ENCODE measurements at regions not wholly inside any gene's neighbourhood (a gene's known extent, or its start where the extent isn't known, plus 50 kb on each side); places are given as distances from the start of the nearest gene placed in this dataset.

DNA sequence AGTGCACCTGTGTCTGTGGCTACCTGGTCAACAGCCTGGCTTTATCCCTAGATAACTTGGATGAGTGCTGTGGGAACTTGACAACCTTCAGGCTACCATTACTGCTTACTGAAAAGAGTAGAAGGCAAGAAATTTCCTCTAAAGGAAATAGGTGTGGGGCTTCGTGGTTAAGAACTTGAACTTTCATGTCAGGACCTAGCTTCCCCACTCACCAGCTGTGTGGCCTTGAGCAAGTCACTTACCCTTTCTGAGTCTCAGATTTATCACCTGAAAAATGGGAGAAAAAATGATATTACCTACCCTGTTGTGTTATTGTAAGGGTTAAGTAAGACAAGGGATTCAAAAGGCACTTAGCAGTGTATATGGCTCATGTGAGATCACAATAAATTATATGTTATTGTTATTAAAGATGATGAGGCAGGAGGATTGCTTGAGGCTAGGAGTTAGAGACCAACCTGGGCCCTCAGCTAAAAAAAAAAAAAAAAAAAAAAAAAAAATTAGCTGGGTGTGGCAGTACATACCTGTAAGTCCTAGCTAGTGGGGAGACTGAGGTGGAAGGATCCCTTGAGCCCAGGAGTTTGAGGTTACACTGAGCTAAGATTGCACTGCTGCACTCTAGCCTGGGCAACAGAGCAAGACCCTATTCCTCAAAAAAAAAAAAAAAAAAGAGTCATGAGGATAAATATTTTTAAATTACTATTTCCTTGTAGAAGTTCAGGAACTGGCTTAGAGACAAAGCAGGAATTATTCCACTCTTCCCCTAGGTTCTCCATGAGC lies 97.0 kb upstream of the SPRY4 start:
- Histone ChIP-seq H3K36me3 (ENCODE audit: control insufficient read depth, insufficient read depth, low read length) (no peaks in the 10 kb centered on the region), H3K4me3 (ENCODE audit: low read depth, low read length) (no peak overlapping the region), H3K27me3 (ENCODE audit: control insufficient read depth, insufficient read depth, low read length) (no peaks in the 10 kb centered on the region)
- TF ChIP-seq, protein P1, sequence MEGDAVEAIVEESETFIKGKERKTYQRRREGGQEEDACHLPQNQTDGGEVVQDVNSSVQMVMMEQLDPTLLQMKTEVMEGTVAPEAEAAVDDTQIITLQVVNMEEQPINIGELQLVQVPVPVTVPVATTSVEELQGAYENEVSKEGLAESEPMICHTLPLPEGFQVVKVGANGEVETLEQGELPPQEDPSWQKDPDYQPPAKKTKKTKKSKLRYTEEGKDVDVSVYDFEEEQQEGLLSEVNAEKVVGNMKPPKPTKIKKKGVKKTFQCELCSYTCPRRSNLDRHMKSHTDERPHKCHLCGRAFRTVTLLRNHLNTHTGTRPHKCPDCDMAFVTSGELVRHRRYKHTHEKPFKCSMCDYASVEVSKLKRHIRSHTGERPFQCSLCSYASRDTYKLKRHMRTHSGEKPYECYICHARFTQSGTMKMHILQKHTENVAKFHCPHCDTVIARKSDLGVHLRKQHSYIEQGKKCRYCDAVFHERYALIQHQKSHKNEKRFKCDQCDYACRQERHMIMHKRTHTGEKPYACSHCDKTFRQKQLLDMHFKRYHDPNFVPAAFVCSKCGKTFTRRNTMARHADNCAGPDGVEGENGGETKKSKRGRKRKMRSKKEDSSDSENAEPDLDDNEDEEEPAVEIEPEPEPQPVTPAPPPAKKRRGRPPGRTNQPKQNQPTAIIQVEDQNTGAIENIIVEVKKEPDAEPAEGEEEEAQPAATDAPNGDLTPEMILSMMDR (IDR thresholded peaks at IDR 0.05; ENCODE audit: insufficient read depth, low read length, poor library complexity, severe bottlenecking): no peak
- no peak for DNase-seq (ENCODE audit: low read depth)

DNA sequence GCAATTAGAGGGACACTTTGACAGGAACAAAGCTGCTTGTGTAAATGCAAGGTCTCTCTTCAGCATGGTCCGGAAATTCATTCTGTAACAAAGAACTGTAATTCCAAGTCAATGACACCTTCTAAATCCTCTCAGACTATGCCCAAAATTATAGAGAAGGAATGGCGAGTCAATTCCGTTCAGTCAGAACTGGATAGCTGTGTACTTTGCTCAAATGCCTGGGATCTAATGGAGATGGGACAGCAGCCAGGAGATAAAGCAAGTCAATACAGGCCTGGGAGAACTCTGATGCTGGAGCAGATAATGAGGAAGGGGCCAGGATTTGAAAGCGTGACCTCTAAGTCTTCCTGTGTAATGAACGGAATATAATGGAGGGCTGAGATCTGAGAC lies 96.4 kb upstream of the SPRY4 start:
- H3K27me3 ChIP-seq (ENCODE audit: control insufficient read depth, insufficient read depth, low read length): no peaks in the 10 kb centered on the region
- no peak for DNase-seq (ENCODE audit: low read depth)

DNA sequence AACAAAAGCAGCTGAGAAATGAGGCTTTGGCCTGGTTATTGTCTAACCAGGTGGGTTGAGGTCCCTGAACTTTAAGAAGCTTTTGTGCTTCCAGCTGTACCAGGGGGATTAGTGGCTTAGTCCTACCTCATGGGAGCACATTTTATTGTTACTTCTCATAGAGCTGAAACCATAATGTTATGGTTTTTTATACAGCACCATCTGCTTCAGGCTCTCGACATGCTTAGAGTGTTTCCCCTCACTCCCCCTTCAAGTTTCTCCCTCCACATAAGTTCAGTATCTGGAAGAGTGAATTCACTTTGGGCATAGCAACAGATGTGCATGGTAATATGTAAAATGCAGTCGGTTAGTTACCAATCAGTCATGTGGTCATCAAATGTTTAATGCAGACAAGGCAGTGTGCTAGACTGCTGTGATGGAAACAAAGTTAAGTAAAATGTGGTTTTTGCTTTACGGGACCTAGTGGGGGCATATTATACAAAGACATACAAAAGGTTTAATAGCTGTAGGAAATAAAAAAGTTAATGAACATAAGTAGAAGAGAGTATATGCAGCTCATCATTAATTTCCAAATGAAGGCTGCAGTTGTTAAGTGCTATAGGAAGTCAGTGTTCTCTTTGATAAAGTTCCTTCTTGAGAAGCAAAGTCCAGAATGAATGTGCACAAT lies 95.9 kb upstream of the SPRY4 start:
- H3K27me3 ChIP-seq (ENCODE audit: control insufficient read depth, insufficient read depth, low read length): no peaks in the 10 kb centered on the region
- no peak for DNase-seq (ENCODE audit: low read depth)
- no peaks in the 10 kb centered on the region for H3K36me3 ChIP-seq (ENCODE audit: control insufficient read depth, insufficient read depth, low read length)
- TF ChIP-seq, protein P1 (IDR thresholded peaks at IDR 0.05; ENCODE audit: insufficient read depth, low read length, poor library complexity, severe bottlenecking): no peak
- no peak overlapping the region for H3K4me3 ChIP-seq (ENCODE audit: low read depth, low read length)

More for the DNA sequence above, 96.4 kb upstream of the SPRY4 start:
- no peak overlapping the region for H3K4me3 ChIP-seq (ENCODE audit: low read depth, low read length)
- no peaks in the 10 kb centered on the region for H3K36me3 ChIP-seq (ENCODE audit: control insufficient read depth, insufficient read depth, low read length)
- TF ChIP-seq, protein P1 (IDR thresholded peaks at IDR 0.05; ENCODE audit: insufficient read depth, low read length, poor library complexity, severe bottlenecking): no peak

DNA sequence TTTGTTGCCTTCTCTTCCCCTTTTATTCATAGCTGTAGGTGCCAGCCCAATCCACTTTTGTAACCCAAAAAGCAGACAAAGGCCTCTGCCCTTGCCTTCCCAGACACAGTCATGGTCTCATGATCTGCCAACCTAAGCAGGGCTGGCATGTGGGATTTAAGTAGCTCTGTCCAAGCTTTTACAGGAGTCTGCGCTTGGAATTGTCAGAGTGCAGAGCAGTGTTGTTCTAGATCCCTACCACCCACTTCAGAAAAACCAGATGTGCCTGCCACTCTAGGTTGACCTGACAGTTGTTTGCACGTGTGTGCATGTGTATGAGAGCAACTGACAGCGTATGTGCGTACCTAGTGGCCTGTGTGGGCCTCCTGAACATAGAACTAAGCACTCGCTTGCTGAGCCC lies 87.8 kb upstream of the SPRY4 start:
- H3K27me3 ChIP-seq (ENCODE audit: control insufficient read depth, insufficient read depth, low read length): no peaks in the 10 kb centered on the region
- no peak for DNase-seq (ENCODE audit: low read depth)
- TF ChIP-seq, protein P1 (IDR thresholded peaks at IDR 0.05; ENCODE audit: insufficient read depth, low read length, poor library complexity, severe bottlenecking): no peak

DNA sequence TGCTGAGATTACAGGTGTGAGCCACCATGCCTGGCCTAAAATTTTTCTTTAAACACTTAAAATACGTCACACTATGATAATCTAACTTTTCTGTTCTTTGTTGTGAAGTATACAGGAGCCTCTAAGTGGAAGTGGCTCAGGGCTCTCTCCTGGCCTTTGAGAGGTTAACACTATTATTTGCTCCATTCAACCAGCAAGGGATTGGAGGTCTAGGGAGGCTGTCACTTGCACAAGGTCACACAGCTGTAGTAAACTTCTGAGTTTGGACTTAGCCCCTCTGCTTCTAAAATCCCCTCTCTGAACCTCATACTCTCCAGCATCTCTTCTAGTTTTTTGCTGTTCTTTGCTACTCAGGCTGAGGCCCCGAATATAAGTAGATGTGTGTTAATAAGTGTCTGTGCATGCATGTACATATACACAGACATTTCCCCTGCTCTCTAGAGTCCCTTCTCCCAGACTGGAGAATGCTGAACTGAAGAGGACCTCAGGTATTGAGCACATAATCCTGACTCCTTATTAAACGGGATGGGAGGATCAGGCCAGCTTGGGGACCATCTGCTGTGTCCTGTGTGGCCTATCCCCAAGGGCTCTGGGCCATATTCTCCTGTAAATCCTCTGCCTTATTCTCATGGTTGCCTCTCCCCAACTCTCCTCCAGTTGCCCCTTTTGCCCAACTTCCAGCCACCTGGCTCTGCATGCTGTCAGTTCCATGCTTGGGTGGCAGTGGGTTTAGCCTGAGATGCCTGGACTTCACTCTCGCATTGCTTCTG lies 87.0 kb upstream of the SPRY4 start:
- no peaks in the 10 kb centered on the region for H3K36me3 ChIP-seq (ENCODE audit: control insufficient read depth, insufficient read depth, low read length)
- TF ChIP-seq, protein P1 (IDR thresholded peaks at IDR 0.05; ENCODE audit: insufficient read depth, low read length, poor library complexity, severe bottlenecking): no peak
- DNase-seq (ENCODE audit: low read depth): no peak
- H3K27me3 ChIP-seq (ENCODE audit: control insufficient read depth, insufficient read depth, low read length): no peaks in the 10 kb centered on the region
- no peak overlapping the region for H3K4me3 ChIP-seq (ENCODE audit: low read depth, low read length)

More for the DNA sequence above, 87.8 kb upstream of the SPRY4 start:
- Histone ChIP-seq H3K4me3 (ENCODE audit: low read depth, low read length) (no peak overlapping the region), H3K36me3 (ENCODE audit: control insufficient read depth, insufficient read depth, low read length) (no peaks in the 10 kb centered on the region)

All from kidney epithelial cell (primary cell).